CD4-positive, alpha-beta T cell treated with Interleukin-15 for 1 hour (primary cell): ENCODE measurements at regions not wholly inside any gene's neighbourhood (a gene's known extent, or its start where the extent isn't known, plus 50 kb on each side); places are given as distances from the start of the nearest gene placed in this dataset.
"Not testable (repeated sequence)": the region's sequence is repeated elsewhere in the genome, so short reads cannot be mapped to it uniquely, and the experiment has no call there.

Experiments
- DNase-seq: peaks from one replicate; pipeline ENCODE4 v3.0.0-alpha.2; 2020

GRCh38 chr14:37787879-37788494 lies 192.6 kb downstream of the TTC6 start:
- DNase-seq: no peak

- no peak for DNase-seq
These were observed 196.1 kb downstream of the TTC6 start for GRCh38 chr14:37791384-37792036.

GRCh38 chr14:37792124-37792523 lies 196.7 kb downstream of the TTC6 start:
- no peak for DNase-seq

DNA sequence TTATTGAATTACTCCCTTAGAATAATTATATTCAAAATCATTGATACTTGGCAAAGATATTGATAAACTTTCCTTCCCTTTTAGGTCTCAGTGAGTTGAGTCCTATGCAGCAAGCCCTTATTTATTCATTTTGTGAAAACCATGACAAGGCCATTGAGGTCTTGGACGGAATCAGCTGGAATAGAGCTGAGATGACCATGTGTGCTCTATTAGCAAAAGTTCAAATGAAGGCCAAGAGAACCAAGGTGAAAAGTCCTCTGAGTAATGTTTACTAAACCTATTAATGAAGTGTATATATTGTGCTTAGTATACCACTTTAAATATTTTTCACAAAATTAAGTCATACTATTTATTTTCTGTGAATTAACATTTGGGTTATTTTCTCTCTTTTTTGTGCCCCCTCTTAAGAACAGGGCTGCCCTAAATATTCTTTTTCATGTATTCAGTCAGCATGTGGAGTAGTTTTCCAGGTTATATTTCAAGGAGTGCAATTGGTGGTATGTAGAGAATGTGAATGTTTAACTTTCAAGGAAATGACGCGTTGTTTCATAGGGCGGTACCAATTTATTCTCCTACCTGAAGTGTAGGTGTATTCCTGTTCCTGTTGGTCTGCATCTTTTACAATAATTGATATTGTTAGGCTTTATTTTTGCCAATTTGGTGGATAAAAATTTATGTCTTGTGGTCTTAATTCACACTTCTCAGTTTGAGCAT lies 201.4 kb downstream of the TTC6 start:
- no peak for DNase-seq

GRCh38 chr14:37797675-37798074 lies 202.2 kb downstream of the TTC6 start:
- no peak for DNase-seq

- DNase-seq: no peak
These were observed 212.3 kb downstream of the TTC6 start for GRCh38 chr14:37807722-37808121.

DNA sequence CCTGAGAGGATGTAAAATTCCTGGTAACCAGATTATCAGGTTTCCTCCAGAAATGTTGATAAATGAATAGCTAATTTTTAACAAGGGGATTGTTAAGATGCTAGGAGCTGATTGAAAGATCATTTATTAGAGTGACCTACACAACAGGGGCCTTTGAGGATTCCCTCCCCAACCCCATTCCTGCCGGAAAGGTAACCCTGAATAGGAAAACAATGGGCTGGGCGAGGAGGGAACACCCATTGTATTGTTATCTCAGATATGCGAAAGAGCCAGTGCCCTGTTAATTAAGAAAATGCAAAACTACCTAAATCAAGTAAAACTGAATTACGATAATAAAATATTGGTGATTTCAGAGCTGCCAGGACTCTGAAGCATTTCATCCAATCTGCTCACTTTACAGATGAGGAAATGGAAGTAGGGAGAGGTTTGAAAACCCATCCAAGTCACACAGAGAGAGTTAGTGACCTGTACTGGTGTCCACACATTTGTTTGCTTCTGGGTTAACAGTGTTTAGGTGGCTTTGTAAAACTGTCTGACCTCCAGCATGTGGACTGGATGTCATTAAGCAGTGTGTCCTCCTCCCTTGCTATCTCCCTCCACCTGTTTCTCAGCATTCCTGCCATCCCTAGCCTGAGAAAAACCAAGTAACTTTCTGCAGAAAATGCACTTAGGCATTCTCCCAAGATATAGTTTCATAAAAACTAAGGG lies 214.8 kb downstream of the TTC6 start:
- DNase-seq: no peak

DNA sequence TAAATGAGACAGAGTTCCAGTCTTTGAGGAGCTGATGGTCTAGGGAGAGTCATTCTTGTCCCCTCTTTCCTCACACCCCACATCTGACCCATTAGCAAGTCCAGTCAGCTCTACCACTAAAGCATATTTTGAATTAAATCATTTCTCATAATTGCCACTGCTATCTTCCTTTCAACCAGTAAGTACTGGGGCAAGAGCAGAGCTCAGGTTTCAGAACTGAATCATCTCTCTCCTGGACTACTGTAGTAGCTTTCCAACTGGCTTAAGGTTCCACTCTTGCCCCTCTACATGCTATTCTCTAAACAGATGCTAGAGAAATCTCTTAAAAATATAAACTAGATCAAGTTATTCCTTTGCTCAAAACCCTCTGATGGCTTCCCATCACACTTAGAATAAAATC lies 218.3 kb downstream of the TTC6 start:
- no peak for DNase-seq

DNA sequence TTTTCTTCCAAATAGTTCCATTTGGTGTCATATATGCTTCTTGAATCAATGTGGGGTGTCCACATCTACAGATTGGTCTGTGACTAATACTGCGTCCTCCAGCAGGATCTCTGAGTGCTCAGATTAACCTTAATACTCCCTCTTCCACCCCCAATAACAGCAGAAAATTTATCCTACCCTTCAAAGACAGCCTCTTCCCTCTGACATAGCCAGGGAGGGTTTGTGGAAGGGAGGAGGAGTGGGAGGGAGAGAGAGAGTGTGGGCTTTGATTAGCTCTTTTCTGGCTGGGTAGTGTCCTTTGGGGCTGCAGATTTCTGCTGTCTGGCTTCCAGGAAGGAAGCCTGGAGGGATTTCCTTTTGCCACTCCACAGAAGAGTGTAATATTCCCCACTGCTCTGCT lies 220.7 kb downstream of the TTC6 start:
- no peak for DNase-seq

DNA sequence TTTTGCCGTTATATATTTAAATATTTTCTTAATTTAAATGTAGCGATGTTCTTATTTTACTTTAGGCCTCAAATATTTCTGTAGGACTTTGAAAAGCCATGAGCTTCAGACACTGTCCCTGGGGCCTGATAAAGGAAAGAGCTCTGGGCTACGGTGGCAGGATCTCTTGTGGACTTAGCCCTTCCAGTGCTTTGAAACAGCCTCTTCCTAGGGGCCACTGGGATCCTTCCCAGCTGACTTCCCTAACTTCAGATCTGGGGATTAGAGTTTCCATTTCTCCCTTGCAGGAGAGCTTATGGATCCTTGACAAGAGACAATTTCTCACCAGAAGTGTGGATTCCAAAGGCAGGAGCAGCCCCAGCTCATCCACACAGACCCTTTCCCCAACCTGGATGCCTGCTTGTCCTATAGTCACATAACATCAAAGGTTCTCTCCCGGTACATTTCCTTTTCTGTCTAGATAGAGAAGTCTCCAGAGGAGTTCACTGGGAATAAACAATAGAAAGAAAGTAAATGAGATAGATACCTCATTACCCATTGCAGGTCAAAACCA lies 221.4 kb downstream of the TTC6 start:
- DNase-seq: no peak

- DNase-seq: no peak
These were observed 224.0 kb downstream of the TTC6 start for GRCh38 chr14:37819155-37820015.

- DNase-seq: not testable (repeated sequence)
These were observed 225.4 kb downstream of the TTC6 start for GRCh38 chr14:37820810-37821209.

DNA sequence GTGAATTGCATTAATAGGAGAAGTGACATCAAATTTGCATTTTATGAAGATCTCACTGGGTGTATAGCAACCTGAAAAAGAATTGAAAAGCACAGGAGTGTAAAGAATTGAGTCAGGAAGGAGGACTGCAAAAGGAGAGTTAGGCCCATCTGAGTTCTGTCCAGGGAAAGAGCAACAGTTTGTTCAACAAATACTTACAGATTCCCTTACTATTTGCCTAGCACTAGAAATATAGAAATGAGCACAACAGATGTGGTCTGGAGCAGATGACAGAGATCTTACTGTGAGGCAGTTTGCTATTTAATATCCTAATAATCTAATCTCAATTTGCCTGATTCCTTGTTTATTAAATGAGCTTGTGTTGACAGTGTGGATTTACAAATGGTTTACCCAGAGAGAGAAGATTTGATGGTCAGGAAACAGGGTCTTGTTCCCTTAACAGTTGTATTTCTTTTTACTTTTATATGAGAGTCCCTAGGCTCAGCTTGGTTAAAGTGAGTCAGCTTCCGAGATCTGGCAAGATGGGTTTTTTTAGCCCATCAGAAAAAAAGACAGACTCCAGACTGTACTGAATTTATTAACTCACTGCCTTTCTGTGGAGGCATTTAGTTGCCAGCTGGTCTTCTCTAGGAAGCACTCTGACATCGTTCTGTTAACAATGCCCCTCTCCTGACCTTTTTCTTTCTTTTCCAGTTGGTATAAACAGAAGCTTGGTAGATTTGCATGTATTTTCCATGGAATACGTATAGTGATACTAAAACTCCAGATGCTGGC lies 229.7 kb downstream of the TTC6 start:
- DNase-seq: no peak

GRCh38 chr14:37826869-37827268 lies 231.4 kb downstream of the TTC6 start:
- DNase-seq: no peak

DNA sequence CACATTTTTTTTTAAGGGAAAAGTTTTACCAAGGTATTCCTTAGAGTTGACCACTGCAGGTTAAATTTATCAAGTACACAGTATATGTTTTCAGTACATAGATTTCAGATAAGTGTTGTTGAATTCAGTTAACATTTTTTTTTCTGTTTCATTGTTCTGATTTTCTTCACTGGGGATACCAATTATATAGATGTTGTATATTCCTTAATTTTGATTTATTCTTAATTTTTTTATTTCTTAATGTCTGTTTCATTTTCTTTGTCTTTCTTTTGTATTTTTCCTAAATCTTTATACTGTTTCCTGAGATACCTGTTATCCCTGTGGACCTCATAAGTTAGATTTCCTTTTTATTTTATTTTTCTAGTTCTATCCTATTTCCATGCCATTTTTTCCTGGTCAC lies 234.8 kb downstream of the TTC6 start:
- DNase-seq: no peak

- no peak for DNase-seq
These were observed 238.8 kb downstream of the TTC6 start for GRCh38 chr14:37834275-37834674.

GRCh38 chr14:37838778-37839177 lies 243.3 kb downstream of the TTC6 start:
- not testable (repeated sequence) for DNase-seq

- DNase-seq: not testable (repeated sequence)
These were observed 245.6 kb downstream of the TTC6 start for GRCh38 chr14:37841039-37841438.

- DNase-seq: no peak
These were observed 246.7 kb downstream of the TTC6 start for GRCh38 chr14:37842106-37842505.

GRCh38 chr14:37843954-37844607 lies 248.7 kb downstream of the TTC6 start:
- DNase-seq: no peak

GRCh38 chr14:37844614-37845013 lies 249.2 kb downstream of the TTC6 start:
- DNase-seq: no peak
